OCI-LY1 (cell line): ENCODE measurements at regions not wholly inside any gene's neighbourhood (a gene's known extent, or its start where the extent isn't known, plus 50 kb on each side); places are given as distances from the start of the nearest gene placed in this dataset.

Experiments used
- H2AFZ ChIP-seq: fragments of 200-600 bp; sonication (generic), shearing (Covaris generic); 2 replicates; pipeline ENCODE4 v1.6.0; 2014; ENCODE audit warnings: antibody characterized with exemption, mild to moderate bottlenecking, low read length
- H3F3A ChIP-seq: fragments of 200-600 bp; sonication (generic), shearing (Covaris generic); 2 replicates; pipeline ENCODE4 v1.6.0; 2014; ENCODE audit warnings: mild to moderate bottlenecking, antibody characterized with exemption, low read length, moderate library complexity; ENCODE audit not compliant: insufficient read depth
- H3K27ac ChIP-seq: fragments of 200-600 bp; sonication (generic); 2 replicates; pipeline ENCODE4 v1.5.1; 2014; ENCODE audit warnings: low read length, mixed run types, mild to moderate bottlenecking, low read depth; ENCODE audit not compliant: poor library complexity, severe bottlenecking
- H3K27me3 ChIP-seq: fragments of 200-600 bp; sonication (generic); 2 replicates; pipeline ENCODE4 v1.6.0; 2014; ENCODE audit warnings: antibody characterized with exemption, mild to moderate bottlenecking, low read length, moderate library complexity; ENCODE audit not compliant: insufficient read depth
- H3K36me3 ChIP-seq: fragments of 200-600 bp; sonication (generic); 2 replicates; pipeline ENCODE4 v1.6.1; 2014; ENCODE audit warnings: mild to moderate bottlenecking, antibody characterized with exemption, low read length, moderate library complexity, mixed read lengths; ENCODE audit not compliant: insufficient read depth
- H3K4me1 ChIP-seq: fragments of 200-600 bp; sonication (generic); 2 replicates; pipeline ENCODE4 v1.5.1; 2014; ENCODE audit warnings: mild to moderate bottlenecking, low read length, moderate library complexity; ENCODE audit not compliant: insufficient read depth, severe bottlenecking
- H3K4me2 ChIP-seq: fragments of 200-600 bp; sonication (generic), shearing (Covaris generic); 2 replicates; pipeline ENCODE4 v1.6.1; 2014; ENCODE audit warnings: low read length
- H3K4me3 ChIP-seq: fragments of 200-600 bp; sonication (generic); 2 replicates; pipeline ENCODE4 v1.5.1; 2014; ENCODE audit warnings: low read length, low read depth, mild to moderate bottlenecking, mixed read lengths; ENCODE audit not compliant: poor library complexity, severe bottlenecking
- H3K79me2 ChIP-seq: fragments of 200-600 bp; shearing (Covaris generic); 2 replicates; pipeline ENCODE4 v1.6.1; 2016; ENCODE audit warnings: mixed run types, low read length, mixed read lengths; ENCODE audit not compliant: insufficient read depth
- H3K9ac ChIP-seq: fragments of 200-600 bp; sonication (generic), shearing (Covaris generic); 2 replicates; pipeline ENCODE4 v1.6.1; 2014; ENCODE audit warnings: mild to moderate bottlenecking, low read length, mixed read lengths
- H3K9me2 ChIP-seq: fragments of 200-600 bp; sonication (generic), shearing (Covaris generic); 2 replicates; pipeline ENCODE4 v1.6.1; 2014; ENCODE audit warnings: low read depth, mild to moderate bottlenecking, low read length, mixed read lengths
- H3K9me3 ChIP-seq: fragments of 200-600 bp; shearing (Covaris generic); 2 replicates; pipeline ENCODE4 v1.6.1; 2014; ENCODE audit warnings: low read length, mixed read lengths
- H4K20me1 ChIP-seq: fragments of 200-600 bp; sonication (generic), shearing (Covaris generic); 2 replicates; pipeline ENCODE4 v1.6.0; 2016; ENCODE audit warnings: mild to moderate bottlenecking, low read length; ENCODE audit not compliant: insufficient read depth
- EZH2 ChIP-seq: fragments of 200-600 bp; sonication (generic), shearing (Covaris generic); IDR thresholded peaks from 2 replicates; pipeline ENCODE4 v1.8.0; 2017; ENCODE audit warnings: borderline replicate concordance, mixed run types, mild to moderate bottlenecking, antibody characterized with exemption, low read length, moderate library complexity, mixed read lengths
- TF ChIP-seq, protein P1 (sequence below): fragments of 200-600 bp; sonication (generic), shearing (Covaris generic); IDR thresholded peaks from 2 replicates; pipeline ENCODE4 v1.5.1; 2017; ENCODE audit warnings: mild to moderate bottlenecking, antibody characterized with exemption, low read length, moderate library complexity, mixed read lengths

GRCh38 chr16:59053911-59054310 is 319.8 kb upstream of the GOT2 start:
- no peak overlapping the region for H3K27ac ChIP-seq
- H3F3A ChIP-seq = no peaks in the 10 kb centered on the region
- no peak overlapping the region for H3K9ac ChIP-seq
- TF ChIP-seq, protein P1, sequence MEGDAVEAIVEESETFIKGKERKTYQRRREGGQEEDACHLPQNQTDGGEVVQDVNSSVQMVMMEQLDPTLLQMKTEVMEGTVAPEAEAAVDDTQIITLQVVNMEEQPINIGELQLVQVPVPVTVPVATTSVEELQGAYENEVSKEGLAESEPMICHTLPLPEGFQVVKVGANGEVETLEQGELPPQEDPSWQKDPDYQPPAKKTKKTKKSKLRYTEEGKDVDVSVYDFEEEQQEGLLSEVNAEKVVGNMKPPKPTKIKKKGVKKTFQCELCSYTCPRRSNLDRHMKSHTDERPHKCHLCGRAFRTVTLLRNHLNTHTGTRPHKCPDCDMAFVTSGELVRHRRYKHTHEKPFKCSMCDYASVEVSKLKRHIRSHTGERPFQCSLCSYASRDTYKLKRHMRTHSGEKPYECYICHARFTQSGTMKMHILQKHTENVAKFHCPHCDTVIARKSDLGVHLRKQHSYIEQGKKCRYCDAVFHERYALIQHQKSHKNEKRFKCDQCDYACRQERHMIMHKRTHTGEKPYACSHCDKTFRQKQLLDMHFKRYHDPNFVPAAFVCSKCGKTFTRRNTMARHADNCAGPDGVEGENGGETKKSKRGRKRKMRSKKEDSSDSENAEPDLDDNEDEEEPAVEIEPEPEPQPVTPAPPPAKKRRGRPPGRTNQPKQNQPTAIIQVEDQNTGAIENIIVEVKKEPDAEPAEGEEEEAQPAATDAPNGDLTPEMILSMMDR = no peak
- no peak for TF ChIP-seq EZH2
- H3K4me2 ChIP-seq = no peak overlapping the region
- no peaks in the 10 kb centered on the region for H3K4me1 ChIP-seq
- H3K9me3 ChIP-seq = no peaks in the 10 kb centered on the region
- H3K36me3 ChIP-seq = no peaks in the 10 kb centered on the region
- no peaks in the 10 kb centered on the region for H3K27me3 ChIP-seq
- H2AFZ ChIP-seq = no peak overlapping the region
- no peak overlapping the region for H3K4me3 ChIP-seq
- H3K9me2 ChIP-seq = no peaks in the 10 kb centered on the region
- no peaks in the 10 kb centered on the region for H4K20me1 ChIP-seq
- no peaks in the 10 kb centered on the region for H3K79me2 ChIP-seq

DNA sequence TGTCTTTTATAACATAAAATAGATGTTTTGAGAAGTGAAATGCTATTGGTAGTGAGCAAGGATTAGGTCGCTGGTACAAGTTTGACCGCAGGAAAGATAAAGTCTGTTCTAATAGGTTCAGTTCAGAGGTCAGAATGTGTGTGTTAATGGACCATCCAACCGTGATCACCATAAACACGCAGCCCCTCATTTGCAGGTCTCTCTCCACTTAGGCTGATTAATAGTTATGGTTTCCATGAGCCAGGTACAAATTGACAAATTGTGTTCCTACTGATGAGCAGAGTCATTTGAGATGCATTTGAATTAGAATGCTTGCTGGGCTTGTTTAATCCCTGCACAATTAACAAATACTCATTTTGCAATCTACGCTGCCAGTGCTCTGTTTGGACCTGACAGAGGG is 318.1 kb upstream of the GOT2 start:
- no peaks in the 10 kb centered on the region for H4K20me1 ChIP-seq
- no peaks in the 10 kb centered on the region for H3K79me2 ChIP-seq
- no peak overlapping the region for H3K9ac ChIP-seq
- no peaks in the 10 kb centered on the region for H3F3A ChIP-seq
- H3K4me3 ChIP-seq = no peak overlapping the region
- no peaks in the 10 kb centered on the region for H3K4me1 ChIP-seq
- H2AFZ ChIP-seq = no peak overlapping the region
- no peak overlapping the region for H3K4me2 ChIP-seq
- no peaks in the 10 kb centered on the region for H3K27me3 ChIP-seq
- H3K36me3 ChIP-seq = no peaks in the 10 kb centered on the region
- no peaks in the 10 kb centered on the region for H3K9me2 ChIP-seq
- TF ChIP-seq EZH2 = no peak
- TF ChIP-seq, protein P1 = no peak
- no peaks in the 10 kb centered on the region for H3K9me3 ChIP-seq
- no peak overlapping the region for H3K27ac ChIP-seq

DNA sequence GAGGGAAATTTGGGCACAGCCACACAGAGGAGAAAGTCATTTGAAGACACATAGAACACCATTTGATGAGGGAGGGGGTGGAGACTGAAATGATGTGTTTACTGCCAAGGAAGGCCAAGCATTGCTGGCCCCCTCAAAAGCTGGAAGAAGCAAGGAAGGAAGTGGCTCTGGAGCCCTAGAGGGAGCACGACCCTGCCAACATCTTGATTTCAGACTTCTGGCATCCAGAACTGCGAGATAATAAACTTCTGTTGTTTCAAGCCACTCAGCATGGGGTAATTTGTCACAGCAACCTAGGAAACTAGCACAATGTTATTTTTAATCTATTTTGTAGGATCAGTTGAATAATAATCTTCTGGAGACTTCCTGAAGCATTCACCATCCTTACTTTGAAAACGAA is 314.8 kb upstream of the GOT2 start:
- H2AFZ ChIP-seq = no peak overlapping the region
- no peaks in the 10 kb centered on the region for H3K9me2 ChIP-seq
- H3F3A ChIP-seq = no peaks in the 10 kb centered on the region
- no peak overlapping the region for H3K9ac ChIP-seq
- no peaks in the 10 kb centered on the region for H3K36me3 ChIP-seq
- no peak overlapping the region for H3K4me3 ChIP-seq
- no peaks in the 10 kb centered on the region for H4K20me1 ChIP-seq
- H3K9me3 ChIP-seq = no peaks in the 10 kb centered on the region
- TF ChIP-seq EZH2 = no peak
- TF ChIP-seq, protein P1 = no peak
- H3K4me2 ChIP-seq = no peak overlapping the region
- no peak overlapping the region for H3K27ac ChIP-seq
- H3K4me1 ChIP-seq = no peaks in the 10 kb centered on the region
- H3K27me3 ChIP-seq = no peaks in the 10 kb centered on the region
- no peaks in the 10 kb centered on the region for H3K79me2 ChIP-seq
